ENCODE measurements at regions not wholly inside any gene's neighbourhood (a gene's known extent, or its start where the extent isn't known, plus 50 kb on each side); places are given as distances from the start of the nearest gene placed in this dataset.

- H3K4me3 ChIP-seq (ENCODE audit: low read length): no peak overlapping the region
- no peak for DNase-seq (ENCODE audit: low read depth)
- TF ChIP-seq CTCF (conservative IDR thresholded peaks at IDR 0.05; ENCODE audit: low read depth, low read length): no peak
Observed at GRCh38 chr1:69171248-69171647, 396.5 kb upstream of the LRRC7 start.

GRCh38 chr1:69172003-69173000 lies 395.4 kb upstream of the LRRC7 start:
- TF ChIP-seq CTCF (conservative IDR thresholded peaks at IDR 0.05; ENCODE audit: low read depth, low read length): no peak
- no peak overlapping the region for H3K4me3 ChIP-seq (ENCODE audit: low read length)
- DNase-seq (ENCODE audit: low read depth): no peak

GRCh38 chr1:69175053-69175452 lies 392.7 kb upstream of the LRRC7 start:
- no peak overlapping the region for H3K4me3 ChIP-seq (ENCODE audit: low read length)
- no peak for TF ChIP-seq CTCF (conservative IDR thresholded peaks at IDR 0.05; ENCODE audit: low read depth, low read length)
- no peak for DNase-seq (ENCODE audit: low read depth)

- H3K4me3 ChIP-seq (ENCODE audit: low read length): no peak overlapping the region
- no peak for TF ChIP-seq CTCF (conservative IDR thresholded peaks at IDR 0.05; ENCODE audit: low read depth, low read length)
- no peak for DNase-seq (ENCODE audit: low read depth)
Observed at GRCh38 chr1:69180358-69180757, 387.4 kb upstream of the LRRC7 start.

GRCh38 chr1:69185378-69185777 lies 382.3 kb upstream of the LRRC7 start:
- H3K4me3 ChIP-seq (ENCODE audit: low read length): no peak overlapping the region
- TF ChIP-seq CTCF (conservative IDR thresholded peaks at IDR 0.05; ENCODE audit: low read depth, low read length): no peak
- DNase-seq (ENCODE audit: low read depth): no peak

GRCh38 chr1:69191335-69191734 lies 376.4 kb upstream of the LRRC7 start:
- DNase-seq (ENCODE audit: low read depth): peak; percentile 6
- no peak for TF ChIP-seq CTCF (conservative IDR thresholded peaks at IDR 0.05; ENCODE audit: low read depth, low read length)
- no peak overlapping the region for H3K4me3 ChIP-seq (ENCODE audit: low read length)

GRCh38 chr1:69195136-69195535 lies 372.6 kb upstream of the LRRC7 start:
- TF ChIP-seq CTCF (conservative IDR thresholded peaks at IDR 0.05; ENCODE audit: low read depth, low read length): no peak
- no peak overlapping the region for H3K4me3 ChIP-seq (ENCODE audit: low read length)
- DNase-seq (ENCODE audit: low read depth): no peak

All from retinal pigment epithelial cell (primary cell).